ENCODE measurements at regions not wholly inside any gene's neighbourhood (a gene's known extent, or its start where the extent isn't known, plus 50 kb on each side); places are given as distances from the start of the nearest gene placed in this dataset.

DNA sequence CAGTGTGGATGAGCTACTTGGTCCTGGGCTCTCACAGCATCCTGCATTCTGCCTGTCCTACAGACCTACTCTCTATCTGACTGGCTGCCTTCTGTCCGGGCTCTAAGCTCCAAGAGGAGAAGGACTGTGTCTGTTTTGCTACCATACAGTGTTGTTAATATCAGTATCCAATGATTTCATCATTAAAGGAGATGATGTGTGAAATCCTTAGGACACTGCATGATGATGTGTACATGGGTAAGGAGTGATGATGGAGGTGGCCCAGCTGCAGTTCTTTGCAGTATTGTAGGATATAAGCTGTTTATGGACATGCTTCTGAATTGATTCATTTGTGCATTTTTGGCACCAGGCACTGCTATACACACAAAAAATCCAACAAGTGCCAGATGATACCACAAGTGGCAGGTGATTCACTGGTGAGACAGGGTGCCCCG is 536.9 kb upstream of the CDH11 start:
- DNase-seq (no peak), ATAC-seq (no peak)
- Mint-ChIP-seq H3K4me1 (no peaks in the 10 kb centered on the region), H3K27ac (no peak overlapping the region), H3K27me3 (no peaks in the 10 kb centered on the region), H3K36me3 (ENCODE audit: low read depth) (no peaks in the 10 kb centered on the region), H3K4me3 (no peak overlapping the region)
- H3K9me3 ChIP-seq (ENCODE audit: control insufficient read depth, low read length, poor library complexity, severe bottlenecking): no peaks in the 10 kb centered on the region

DNA sequence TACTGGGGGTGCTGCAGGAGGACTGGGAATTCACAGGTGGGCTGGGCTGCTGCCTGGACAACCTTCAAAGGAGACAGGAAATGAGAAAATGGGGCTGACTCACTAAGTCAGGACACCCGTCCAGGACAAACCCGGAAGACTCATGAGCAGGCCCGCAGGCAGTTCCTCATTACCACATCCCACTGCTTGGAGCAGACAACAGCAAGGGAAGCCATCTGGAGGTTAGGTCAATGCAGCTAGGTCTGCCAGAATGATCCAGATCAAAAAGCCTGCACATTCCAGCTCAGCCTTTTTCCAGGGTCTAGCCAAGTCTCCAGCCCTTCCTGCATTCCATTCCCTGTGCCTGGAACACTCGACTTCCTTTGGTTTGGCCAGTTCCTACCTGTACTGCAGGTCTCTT is 536.5 kb upstream of the CDH11 start:
- H3K9me3 ChIP-seq (ENCODE audit: control insufficient read depth, low read length, poor library complexity, severe bottlenecking): no peaks in the 10 kb centered on the region
- no peak overlapping the region for H3K4me3 Mint-ChIP-seq
- H3K36me3 Mint-ChIP-seq (ENCODE audit: low read depth): no peaks in the 10 kb centered on the region
- no peaks in the 10 kb centered on the region for H3K4me1 Mint-ChIP-seq
- no peak overlapping the region for H3K27ac Mint-ChIP-seq
- H3K27me3 Mint-ChIP-seq: no peaks in the 10 kb centered on the region
- ATAC-seq (no peak), DNase-seq (no peak)

DNA sequence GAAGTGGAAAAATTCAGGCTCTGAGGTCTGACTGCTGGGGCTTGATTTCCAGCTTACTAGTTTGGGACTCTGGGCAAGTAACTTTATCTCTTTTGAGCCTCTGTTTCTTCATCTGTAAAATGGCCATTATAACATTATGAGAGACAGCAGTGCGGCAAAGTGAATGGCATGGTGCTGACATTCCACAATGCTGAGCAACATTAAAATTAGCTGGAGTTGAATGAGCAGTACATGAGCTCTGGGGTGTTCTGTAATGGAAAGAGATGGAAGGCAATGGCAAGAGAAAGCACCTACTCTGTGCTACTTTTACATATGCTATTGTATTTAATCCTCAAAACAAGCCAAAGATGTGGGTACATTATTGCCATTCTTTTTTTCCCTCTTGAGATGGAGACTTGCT is 535.7 kb upstream of the CDH11 start:
- no peaks in the 10 kb centered on the region for H3K4me1 Mint-ChIP-seq
- no peak for ATAC-seq
- no peaks in the 10 kb centered on the region for H3K9me3 ChIP-seq (ENCODE audit: control insufficient read depth, low read length, poor library complexity, severe bottlenecking)
- H3K27me3 Mint-ChIP-seq: no peaks in the 10 kb centered on the region
- H3K4me3 Mint-ChIP-seq: no peak overlapping the region
- DNase-seq: no peak
- H3K36me3 Mint-ChIP-seq (ENCODE audit: low read depth): no peaks in the 10 kb centered on the region
- no peak overlapping the region for H3K27ac Mint-ChIP-seq

DNA sequence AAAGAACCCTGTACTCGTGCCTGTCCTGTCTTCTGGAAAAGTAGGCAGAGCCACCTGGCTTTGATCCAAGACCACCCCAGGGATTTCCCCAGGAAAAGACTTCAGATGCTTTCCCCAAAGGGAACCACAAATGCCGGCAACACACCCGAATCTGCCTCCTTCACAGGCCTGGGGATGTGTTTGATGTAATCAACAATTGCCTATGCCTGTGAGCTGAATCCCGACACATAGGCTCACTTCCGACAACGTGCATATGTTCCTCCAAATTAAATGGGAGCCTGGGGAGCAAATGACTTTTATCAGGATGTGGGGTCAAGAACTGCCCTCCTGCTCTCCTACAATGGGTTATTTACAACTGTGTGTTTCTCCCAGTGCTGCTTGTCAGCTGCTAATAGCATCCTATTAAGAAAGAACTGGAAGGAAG is 535.2 kb upstream of the CDH11 start:
- no peak for DNase-seq

DNA sequence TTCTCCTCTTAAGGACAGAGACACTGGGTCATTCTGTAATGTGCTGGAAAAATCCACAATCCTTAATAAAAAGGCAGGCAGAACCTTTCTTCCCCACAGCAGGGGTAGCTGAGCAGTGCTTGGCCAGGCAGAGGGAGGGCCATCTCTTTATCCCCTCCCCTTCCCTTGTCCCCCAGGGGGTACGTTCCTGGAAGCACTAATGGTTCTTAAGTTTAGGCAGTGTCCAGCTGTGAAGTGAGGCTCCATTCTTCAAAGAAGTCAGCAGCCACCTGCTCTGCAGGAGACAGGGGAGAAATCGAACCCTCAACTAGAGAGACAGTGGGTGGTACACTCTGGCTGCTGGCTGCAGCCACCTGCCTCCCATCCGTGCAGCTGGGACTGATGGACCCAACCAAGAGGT is 533.9 kb upstream of the CDH11 start:
- no peak for ATAC-seq
- Mint-ChIP-seq H3K36me3 (ENCODE audit: low read depth) (no peaks in the 10 kb centered on the region), H3K4me3 (no peak overlapping the region), H3K4me1 (no peaks in the 10 kb centered on the region), H3K27ac (no peak overlapping the region), H3K27me3 (no peaks in the 10 kb centered on the region)
- H3K9me3 ChIP-seq (ENCODE audit: control insufficient read depth, low read length, poor library complexity, severe bottlenecking): no peaks in the 10 kb centered on the region
- DNase-seq: no peak

More for the DNA sequence above, 535.2 kb upstream of the CDH11 start:
- Mint-ChIP-seq H3K4me3 (no peak overlapping the region), H3K27me3 (no peaks in the 10 kb centered on the region), H3K36me3 (ENCODE audit: low read depth) (no peaks in the 10 kb centered on the region), H3K27ac (no peak overlapping the region), H3K4me1 (no peaks in the 10 kb centered on the region)
- H3K9me3 ChIP-seq (ENCODE audit: control insufficient read depth, low read length, poor library complexity, severe bottlenecking): no peaks in the 10 kb centered on the region
- ATAC-seq: no peak

DNA sequence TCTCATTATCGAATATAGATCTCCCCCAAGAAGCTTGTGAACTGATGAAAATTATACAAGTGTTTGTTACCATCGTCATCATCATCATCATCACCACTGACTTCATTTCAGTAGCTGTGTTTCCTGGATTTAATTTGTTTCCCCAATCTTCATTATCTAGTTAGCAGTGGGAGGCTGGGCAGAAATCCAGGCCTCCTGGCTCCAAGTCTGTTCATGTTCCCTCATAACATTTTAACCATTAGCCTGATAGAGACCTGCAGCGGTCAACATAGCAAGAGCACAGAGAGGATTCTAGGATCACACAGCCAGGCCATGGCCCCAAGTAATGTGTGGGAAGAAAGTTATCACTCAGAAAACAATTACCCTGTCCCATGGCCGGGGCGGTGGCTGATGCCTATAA is 526.2 kb upstream of the CDH11 start:
- ATAC-seq (no peak), DNase-seq (no peak)
- no peak overlapping the region for H3K4me3 Mint-ChIP-seq
- no peaks in the 10 kb centered on the region for H3K4me1 Mint-ChIP-seq
- no peaks in the 10 kb centered on the region for H3K36me3 Mint-ChIP-seq (ENCODE audit: low read depth)
- H3K27ac Mint-ChIP-seq: no peak overlapping the region
- H3K9me3 ChIP-seq (ENCODE audit: control insufficient read depth, low read length, poor library complexity, severe bottlenecking): no peaks in the 10 kb centered on the region
- no peaks in the 10 kb centered on the region for H3K27me3 Mint-ChIP-seq

DNA sequence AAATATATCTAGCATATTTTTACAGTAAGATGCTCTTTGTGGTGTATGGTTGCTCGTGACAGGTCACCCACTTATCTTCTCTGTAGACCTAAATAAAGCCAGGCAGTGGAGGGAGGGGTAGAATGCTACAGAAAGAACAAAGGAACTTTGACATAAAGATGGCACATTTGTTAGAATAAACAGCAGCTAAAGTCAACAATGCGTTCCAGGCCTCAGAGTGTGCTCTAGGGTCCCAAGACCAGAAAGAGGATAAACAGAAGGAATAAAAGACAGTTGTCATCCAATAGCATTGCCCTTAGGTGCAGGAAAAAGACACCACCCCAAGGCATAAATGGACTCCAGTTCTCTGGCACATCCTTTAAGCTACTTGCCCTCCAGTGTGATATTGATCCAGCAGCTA is 523.0 kb upstream of the CDH11 start:
- Mint-ChIP-seq H3K4me1 (no peaks in the 10 kb centered on the region), H3K27me3 (no peaks in the 10 kb centered on the region)

DNA sequence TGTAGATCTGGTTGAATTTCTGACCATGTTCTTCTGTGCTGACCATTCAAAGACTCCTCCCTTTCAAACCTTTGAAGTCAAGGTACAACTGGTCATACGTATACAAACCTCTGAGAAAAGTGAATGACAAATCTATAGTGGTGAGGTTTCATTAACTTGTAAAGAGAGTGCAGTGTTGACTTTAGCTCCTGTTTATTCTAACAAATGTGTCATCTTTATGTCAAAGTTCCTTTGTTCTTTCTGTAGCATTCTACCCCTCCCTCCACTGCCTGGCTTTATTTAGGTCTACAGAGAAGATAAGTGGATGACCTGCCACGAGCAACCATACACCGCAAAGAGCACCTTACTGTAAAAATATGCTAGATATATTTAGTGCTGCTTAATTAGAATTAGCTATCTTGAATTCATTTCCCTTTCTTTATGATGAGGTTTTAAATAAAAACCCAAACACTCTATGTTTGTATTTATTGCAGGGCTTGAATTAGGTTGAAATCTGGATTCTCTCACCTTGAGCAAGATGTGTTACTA is 520.0 kb upstream of the CDH11 start:
- Mint-ChIP-seq H3K27ac (no peak overlapping the region), H3K27me3 (no peaks in the 10 kb centered on the region), H3K4me3 (no peak overlapping the region), H3K4me1 (no peaks in the 10 kb centered on the region), H3K36me3 (ENCODE audit: low read depth) (no peaks in the 10 kb centered on the region)
- DNase-seq (no peak), ATAC-seq (no peak)
- H3K9me3 ChIP-seq (ENCODE audit: control insufficient read depth, low read length, poor library complexity, severe bottlenecking): no peaks in the 10 kb centered on the region

More for the DNA sequence above, 523.0 kb upstream of the CDH11 start:
- no peaks in the 10 kb centered on the region for H3K36me3 Mint-ChIP-seq (ENCODE audit: low read depth)
- H3K27ac Mint-ChIP-seq: no peak overlapping the region
- DNase-seq (no peak), ATAC-seq (no peak)
- H3K4me3 Mint-ChIP-seq: no peak overlapping the region
- no peaks in the 10 kb centered on the region for H3K9me3 ChIP-seq (ENCODE audit: control insufficient read depth, low read length, poor library complexity, severe bottlenecking)

DNA sequence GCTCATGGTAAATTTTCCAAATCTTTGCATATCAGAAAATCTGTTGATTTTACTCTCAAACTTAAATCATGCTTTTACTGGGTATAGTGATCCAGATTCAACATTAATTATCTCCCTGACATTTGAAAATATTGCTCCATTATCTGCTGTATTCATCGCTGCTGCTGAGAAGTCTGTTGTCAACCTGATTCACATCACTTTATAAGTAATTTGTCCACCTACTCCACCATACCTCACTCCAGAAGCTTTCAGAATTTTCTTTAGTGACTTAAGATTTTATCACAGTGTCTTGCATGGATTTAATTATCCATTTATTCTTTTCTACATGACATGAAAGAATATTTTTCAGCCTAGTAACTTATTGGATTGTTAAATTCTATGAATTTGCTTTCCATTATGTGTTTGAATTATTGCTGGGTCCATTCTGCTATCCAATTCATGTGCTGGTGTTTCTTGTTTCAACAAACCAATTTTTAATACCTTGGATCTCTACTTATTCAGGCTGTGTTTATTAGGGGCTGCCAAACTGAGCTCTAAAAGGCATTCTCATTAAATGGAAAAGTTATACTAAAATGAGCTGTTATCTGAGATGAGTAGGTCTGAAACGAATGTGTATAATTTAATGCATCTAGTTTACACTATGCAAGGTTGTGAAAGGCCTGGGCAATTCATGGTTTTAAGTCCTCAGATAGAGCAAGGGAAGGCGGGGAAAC is 519.3 kb upstream of the CDH11 start:
- ATAC-seq (no peak), DNase-seq (no peak)
- H3K36me3 Mint-ChIP-seq (ENCODE audit: low read depth): no peaks in the 10 kb centered on the region
- H3K4me3 Mint-ChIP-seq: no peak overlapping the region
- no peaks in the 10 kb centered on the region for H3K4me1 Mint-ChIP-seq
- no peak overlapping the region for H3K27ac Mint-ChIP-seq
- no peaks in the 10 kb centered on the region for H3K9me3 ChIP-seq (ENCODE audit: control insufficient read depth, low read length, poor library complexity, severe bottlenecking)
- H3K27me3 Mint-ChIP-seq: no peaks in the 10 kb centered on the region

DNA sequence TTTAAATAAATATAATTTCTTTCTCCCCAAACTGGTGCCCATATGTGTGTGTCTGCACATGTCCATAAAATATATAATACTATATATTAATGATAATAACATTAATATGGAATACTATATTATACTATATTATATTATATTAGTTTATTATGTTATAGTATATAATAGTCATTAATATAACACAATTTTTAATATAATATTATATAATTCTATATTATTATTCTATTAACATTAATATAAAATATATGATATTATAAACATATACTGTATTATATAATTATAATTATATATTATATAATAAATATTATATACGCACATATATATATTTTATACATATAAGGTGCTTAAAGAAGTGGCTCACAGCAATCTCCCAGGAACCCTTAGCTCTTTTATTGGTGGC is 513.0 kb upstream of the CDH11 start:
- no peak overlapping the region for H3K27ac Mint-ChIP-seq
- DNase-seq (no peak), ATAC-seq (no peak)
- H3K27me3 Mint-ChIP-seq: no peaks in the 10 kb centered on the region
- no peaks in the 10 kb centered on the region for H3K4me1 Mint-ChIP-seq
- H3K9me3 ChIP-seq (ENCODE audit: control insufficient read depth, low read length, poor library complexity, severe bottlenecking): no peaks in the 10 kb centered on the region
- no peak overlapping the region for H3K4me3 Mint-ChIP-seq
- no peaks in the 10 kb centered on the region for H3K36me3 Mint-ChIP-seq (ENCODE audit: low read depth)

DNA sequence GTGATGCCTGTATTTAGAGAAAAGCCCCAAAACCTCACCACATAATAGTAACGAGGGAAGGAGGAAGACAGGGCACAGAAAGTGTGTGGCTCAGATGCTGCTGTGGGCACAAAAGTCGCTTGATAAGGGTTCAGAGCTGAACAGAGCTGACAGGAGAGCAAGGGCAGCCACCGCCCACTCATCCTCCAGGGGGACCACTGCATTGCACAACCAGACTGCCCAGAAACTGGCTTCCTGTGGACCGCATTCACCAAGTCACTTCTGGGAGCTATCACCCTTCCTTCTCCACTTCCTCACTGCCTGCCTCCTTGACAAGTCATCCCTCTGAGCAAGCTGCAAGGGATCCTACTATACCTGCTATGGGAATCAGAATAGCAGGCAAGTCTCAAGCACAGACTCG is 512.4 kb upstream of the CDH11 start:
- H3K36me3 Mint-ChIP-seq (ENCODE audit: low read depth): no peaks in the 10 kb centered on the region
- no peak for DNase-seq
- no peak for ATAC-seq
- no peaks in the 10 kb centered on the region for H3K27me3 Mint-ChIP-seq
- no peak overlapping the region for H3K27ac Mint-ChIP-seq
- H3K4me1 Mint-ChIP-seq: no peaks in the 10 kb centered on the region
- no peak overlapping the region for H3K4me3 Mint-ChIP-seq
- no peaks in the 10 kb centered on the region for H3K9me3 ChIP-seq (ENCODE audit: control insufficient read depth, low read length, poor library complexity, severe bottlenecking)

DNA sequence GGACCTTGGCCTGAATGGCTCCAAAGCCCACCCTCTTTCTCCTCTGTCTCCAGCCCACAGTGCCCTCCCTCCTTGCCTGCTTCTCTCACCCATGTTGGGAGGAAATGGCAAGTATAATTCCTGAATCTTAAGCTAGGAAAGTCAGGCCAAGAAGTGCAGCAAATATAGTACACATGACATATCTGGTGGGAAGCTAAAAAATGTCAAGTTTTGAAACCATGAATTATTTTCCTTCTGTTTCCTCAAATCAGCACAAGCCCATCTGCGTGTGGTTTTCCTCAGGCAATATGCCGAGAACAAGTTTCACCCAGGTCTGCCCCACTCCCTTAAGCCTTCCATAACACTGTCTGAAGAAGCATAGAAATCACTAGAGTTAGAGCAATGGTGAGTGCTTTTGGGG is 502.8 kb upstream of the CDH11 start:
- DNase-seq (no peak), ATAC-seq (no peak)
- H3K9me3 ChIP-seq (ENCODE audit: control insufficient read depth, low read length, poor library complexity, severe bottlenecking): no peaks in the 10 kb centered on the region
- no peaks in the 10 kb centered on the region for H3K27me3 Mint-ChIP-seq
- no peak overlapping the region for H3K27ac Mint-ChIP-seq
- H3K4me1 Mint-ChIP-seq: no peaks in the 10 kb centered on the region
- H3K36me3 Mint-ChIP-seq (ENCODE audit: low read depth): no peaks in the 10 kb centered on the region
- no peak overlapping the region for H3K4me3 Mint-ChIP-seq

DNA sequence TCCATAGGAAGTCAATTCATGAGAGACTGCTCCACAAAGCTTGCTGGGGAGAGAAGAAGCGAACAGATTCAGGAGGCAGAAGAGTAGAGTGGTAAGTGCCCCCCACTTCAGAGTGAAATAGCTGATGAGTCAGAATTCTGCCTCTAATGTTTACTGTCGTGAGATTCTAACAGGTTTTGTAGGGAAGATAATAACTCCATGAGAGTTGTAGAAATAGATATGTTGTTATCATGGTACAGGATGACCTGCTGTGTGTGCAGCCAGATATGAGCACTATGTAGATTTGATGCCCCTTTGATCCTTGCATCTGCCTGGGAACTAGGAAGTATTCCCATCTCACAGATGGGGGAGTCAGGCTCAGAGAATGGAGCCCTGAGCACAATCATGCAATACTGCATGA is 502.4 kb upstream of the CDH11 start:
- H3K4me3 Mint-ChIP-seq: no peak overlapping the region
- H3K4me1 Mint-ChIP-seq: no peaks in the 10 kb centered on the region
- no peaks in the 10 kb centered on the region for H3K27me3 Mint-ChIP-seq
- ATAC-seq (no peak), DNase-seq (no peak)
- no peak overlapping the region for H3K27ac Mint-ChIP-seq
- H3K36me3 Mint-ChIP-seq (ENCODE audit: low read depth): no peaks in the 10 kb centered on the region
- no peaks in the 10 kb centered on the region for H3K9me3 ChIP-seq (ENCODE audit: control insufficient read depth, low read length, poor library complexity, severe bottlenecking)

DNA sequence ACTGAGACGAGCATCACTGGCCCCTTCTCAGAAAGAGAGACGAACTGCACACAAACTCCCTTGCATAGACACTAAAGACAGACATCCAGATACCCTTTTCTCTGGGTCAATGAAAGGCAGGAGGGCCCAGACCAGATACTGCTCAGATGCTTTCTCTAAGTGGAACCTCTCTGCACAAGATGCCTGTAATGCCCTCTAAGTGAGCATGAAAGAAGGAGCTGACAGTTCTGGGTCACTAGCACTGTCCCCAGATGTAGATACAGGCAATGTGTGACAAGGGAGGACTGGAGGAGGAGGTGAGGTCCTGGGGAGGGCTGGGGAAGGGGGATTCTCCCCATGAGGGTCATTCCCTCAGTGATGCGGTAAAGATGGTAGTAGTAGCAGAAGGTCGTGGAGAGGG is 501.0 kb upstream of the CDH11 start:
- ATAC-seq (no peak), DNase-seq (no peak)
- Mint-ChIP-seq H3K4me3 (no peak overlapping the region), H3K27ac (no peak overlapping the region), H3K4me1 (no peaks in the 10 kb centered on the region), H3K36me3 (ENCODE audit: low read depth) (no peaks in the 10 kb centered on the region), H3K27me3 (no peaks in the 10 kb centered on the region)
- no peaks in the 10 kb centered on the region for H3K9me3 ChIP-seq (ENCODE audit: control insufficient read depth, low read length, poor library complexity, severe bottlenecking)
